Astrocyte (in vitro differentiated cells and primary cell): ENCODE measurements at regions not wholly inside any gene's neighbourhood (a gene's known extent, or its start where the extent isn't known, plus 50 kb on each side); places are given as distances from the start of the nearest gene placed in this dataset.

Source experiments
- EZH2 ChIP-seq: IDR thresholded peaks from 2 replicates; pipeline ENCODE4 v1.6.1; 2012; ENCODE audit warnings: mild to moderate bottlenecking, low read length, inconsistent platforms; ENCODE audit not compliant: insufficient read depth
- TF ChIP-seq, protein P1 (sequence below): IDR thresholded peaks from 2 replicates; pipeline ENCODE4 v1.5.1; 2011; ENCODE audit warnings: low read depth, mild to moderate bottlenecking, inconsistent platforms, low read length, moderate library complexity; ENCODE audit not compliant: insufficient read depth

DNA sequence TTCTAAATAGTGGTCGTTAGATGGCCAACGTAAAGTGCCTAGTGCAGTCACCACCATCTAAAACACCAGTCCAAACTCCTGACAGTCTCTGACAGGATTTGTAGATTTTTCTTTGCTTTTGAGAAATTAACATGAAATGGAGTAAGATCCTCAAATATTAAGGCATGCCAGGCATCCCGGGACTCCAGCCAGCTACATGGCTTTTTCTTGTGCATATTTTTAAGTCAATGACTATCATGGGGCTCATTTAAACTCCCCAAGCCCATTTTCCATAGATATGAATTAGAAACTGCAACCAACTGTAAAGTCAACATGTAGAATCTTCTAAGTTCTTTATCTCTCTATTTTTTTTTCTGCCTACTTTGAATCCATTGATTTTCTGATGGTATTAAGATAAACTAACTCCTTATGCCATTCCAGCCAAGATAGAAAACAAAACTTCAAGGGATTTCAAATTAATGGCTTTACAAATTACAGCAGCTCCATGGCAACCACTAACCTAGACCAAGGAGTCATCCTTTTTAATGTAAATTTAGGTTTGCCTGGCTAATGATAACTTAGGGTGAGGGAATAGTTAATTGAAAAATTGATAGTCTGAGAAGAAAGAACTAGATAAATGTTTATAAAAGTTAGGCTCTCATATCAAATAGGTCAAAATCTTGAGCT lies 764.1 kb upstream of the NXPH2 start:
- TF ChIP-seq, protein P1, sequence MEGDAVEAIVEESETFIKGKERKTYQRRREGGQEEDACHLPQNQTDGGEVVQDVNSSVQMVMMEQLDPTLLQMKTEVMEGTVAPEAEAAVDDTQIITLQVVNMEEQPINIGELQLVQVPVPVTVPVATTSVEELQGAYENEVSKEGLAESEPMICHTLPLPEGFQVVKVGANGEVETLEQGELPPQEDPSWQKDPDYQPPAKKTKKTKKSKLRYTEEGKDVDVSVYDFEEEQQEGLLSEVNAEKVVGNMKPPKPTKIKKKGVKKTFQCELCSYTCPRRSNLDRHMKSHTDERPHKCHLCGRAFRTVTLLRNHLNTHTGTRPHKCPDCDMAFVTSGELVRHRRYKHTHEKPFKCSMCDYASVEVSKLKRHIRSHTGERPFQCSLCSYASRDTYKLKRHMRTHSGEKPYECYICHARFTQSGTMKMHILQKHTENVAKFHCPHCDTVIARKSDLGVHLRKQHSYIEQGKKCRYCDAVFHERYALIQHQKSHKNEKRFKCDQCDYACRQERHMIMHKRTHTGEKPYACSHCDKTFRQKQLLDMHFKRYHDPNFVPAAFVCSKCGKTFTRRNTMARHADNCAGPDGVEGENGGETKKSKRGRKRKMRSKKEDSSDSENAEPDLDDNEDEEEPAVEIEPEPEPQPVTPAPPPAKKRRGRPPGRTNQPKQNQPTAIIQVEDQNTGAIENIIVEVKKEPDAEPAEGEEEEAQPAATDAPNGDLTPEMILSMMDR, result no peak
- TF ChIP-seq EZH2, result no peak
